ENCODE measurements at regions not wholly inside any gene's neighbourhood (a gene's known extent, or its start where the extent isn't known, plus 50 kb on each side); places are given as distances from the start of the nearest gene placed in this dataset.
"Not testable (repeated sequence)": the region's sequence is repeated elsewhere in the genome, so short reads cannot be mapped to it uniquely, and the experiment has no call there.

DNA sequence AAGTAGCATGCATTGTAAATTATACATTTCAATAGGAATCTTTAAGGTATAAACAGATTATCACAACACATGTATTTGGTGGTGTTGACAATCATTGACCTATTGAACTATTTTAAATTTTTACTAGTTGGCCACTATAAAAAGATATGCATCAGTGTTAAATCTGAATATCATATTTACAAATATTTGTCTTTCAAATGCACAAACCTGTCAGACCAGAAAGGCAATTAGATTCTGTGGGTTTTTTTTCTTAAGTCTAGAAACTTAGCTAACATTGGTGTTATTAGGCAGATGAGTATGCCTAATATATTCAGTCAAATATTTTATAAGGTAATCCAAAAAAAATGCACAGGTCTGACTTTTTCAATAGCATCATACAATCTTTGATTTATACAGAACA, 241.4 kb upstream of the DGKB start:
- DNase-seq = no peak

DNA sequence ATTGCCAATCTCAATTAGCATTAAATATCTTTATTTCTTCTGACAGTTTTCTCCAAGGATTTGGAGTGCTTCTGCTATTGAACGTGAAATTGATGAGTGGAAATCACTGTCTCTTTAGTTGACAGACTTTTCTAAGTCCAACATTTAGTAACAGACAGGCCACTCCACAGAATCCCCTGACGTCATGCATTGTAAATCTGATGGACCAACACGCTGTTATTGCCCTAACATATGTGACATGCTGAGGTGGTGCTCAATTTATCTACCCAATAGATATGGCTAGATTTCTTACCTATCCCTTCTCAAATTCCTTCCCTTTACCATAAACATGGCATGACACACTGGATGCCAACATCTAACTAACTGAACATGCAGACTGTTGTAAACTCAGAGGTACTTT, 240.6 kb upstream of the DGKB start:
- DNase-seq = no peak

DNA sequence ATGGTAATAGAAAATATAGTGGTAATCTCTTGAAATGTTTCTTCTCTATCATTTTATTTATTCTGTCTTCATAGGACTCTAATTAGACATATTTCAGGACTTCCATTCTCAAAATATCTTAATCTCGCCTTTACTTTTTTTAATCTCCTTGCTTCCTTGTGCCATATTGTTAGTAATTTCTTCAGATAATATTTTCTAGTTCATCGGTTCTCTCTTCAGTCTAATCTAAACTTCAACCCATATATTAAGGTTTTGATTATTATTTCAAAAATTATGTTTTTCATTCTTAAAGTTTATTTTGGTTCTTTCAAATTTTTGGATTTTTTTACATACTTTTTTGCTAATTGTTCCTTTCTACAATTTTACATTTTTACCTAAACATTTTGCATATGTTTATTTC, 237.9 kb upstream of the DGKB start:
- DNase-seq = no peak

DNA sequence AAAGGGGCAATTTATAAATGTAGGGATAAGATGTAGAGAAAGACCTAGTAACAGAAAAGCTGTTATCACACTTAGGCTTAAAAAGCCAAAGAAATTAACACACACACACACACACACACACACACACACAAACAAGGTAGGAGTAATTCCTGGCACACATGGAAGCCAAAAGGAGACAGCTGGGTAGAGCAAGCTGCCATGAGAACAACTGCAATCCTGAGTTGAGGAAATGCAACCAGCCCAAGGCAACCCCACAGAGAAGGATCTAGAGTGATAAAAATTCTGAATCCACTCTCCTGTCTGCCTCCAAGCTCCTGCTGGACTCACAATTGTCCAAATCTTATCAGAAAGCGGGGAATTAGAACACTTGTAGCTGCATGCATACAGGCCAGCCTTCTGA, 229.1 kb upstream of the DGKB start:
- DNase-seq = no peak

DNA sequence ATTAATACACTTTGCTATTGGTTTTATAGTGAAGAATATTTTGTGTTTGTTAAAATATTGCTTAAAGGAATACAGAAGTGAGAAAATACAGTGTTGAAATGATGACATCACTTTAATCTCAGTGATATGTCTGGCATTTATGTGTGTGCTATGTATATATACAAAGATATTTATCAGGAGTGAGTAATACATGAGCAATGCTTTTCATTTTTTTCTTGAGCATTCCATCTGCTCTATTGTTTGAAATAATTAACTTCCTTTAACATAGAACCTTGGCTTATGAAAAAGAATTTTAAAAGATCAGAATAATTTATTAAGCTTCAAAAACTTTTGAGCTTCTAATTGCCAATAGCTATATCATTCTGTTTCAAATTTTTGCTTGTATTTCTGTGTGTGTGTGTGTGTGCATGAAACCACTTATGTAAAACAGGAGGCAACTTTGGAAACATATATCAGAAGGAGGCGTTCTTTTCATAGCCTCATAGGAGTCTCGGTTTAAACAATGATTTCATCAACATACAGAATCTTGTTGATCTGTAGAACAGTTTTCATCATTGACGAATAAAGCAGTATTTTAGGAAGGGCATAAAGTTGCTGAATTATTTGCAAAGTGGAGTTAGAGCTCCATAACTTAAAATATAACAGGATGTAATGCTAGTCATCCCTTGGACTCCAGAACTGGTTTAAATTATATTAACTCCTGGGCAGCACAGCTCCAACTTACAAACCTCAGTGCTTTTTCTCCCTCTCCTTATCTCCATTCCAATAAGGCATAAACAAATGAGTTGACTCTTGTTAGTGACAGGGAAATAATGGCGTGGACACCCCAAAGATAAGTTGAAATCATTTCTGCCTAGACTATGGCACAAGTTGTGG, 228.4 kb upstream of the DGKB start:
- no peak for DNase-seq

DNA sequence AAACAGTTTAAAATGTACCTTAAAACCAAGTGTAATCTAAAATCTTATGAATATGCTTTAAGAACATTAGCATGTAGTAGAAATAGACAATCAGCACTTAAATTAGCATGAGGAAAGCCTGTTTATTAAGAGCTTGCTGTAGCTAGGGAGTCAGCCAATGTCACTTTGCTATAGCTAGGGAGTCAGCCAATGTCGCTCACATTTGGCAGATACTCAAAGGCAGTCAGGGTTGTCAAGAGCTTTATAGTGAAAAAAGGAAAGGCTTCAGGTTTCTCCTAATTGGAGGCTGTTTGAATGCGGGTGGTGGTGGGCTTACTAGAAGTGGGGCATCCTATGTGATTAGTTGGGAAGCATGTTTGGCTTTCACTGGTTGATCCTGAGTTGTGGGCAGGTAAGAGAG, 226.2 kb upstream of the DGKB start:
- DNase-seq = no peak

DNA sequence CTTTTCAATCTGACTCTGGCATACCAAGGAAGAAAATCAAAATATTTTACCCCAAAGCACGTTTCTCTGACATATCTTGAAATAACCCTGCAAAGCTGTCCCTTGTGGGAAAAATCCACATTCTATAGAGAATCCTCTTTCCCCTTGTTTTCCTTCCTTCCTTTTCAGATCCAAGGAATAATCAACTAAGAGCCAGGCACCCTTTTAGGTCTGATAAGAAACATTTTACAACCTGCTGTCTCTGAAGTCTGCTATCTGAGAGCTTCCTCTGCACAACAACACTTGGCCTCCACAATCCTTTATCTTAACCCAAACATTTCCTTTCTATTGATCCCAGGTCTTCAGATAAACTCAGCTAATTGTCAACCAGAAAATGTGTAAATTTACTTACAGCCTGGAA, 224.1 kb upstream of the DGKB start:
- not testable (repeated sequence) for DNase-seq

DNA sequence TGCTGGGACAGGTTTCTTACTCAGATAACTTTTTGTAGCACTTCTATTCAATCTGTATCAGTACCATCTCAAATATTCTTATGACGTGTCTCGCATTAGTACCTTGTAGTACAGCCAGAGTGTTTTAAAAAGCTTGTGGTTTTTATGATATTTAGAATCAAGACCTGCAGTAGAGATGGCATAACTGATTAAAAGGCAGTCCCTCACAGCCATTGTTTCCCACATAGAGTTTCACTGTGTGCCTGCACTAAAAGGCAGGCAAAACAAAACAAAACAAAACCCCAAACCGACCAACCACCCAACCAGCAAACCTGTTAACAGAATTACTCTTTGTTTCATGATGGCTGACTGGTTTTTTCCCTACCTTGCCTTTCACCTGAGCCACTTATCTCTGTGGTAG, 221.3 kb upstream of the DGKB start:
- no peak for DNase-seq

DNA sequence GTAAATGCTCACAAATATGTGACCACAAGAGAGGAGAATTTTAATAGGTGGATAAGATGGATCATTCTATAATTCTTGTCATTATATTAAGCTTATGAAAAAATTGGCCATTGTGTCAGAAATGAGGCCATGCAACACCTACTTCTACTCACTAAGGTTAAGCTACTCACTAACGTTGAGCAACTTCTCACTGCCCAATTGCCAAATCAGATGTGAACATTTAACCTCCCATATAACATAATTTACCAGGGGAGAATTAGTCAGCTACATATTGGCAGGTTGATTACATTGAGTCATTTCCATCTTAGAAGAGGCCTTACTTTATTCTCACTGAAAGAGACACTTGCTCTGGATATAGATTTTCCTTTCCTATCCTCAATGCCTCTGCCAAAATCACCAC, 211.2 kb upstream of the DGKB start:
- no peak for DNase-seq

DNA sequence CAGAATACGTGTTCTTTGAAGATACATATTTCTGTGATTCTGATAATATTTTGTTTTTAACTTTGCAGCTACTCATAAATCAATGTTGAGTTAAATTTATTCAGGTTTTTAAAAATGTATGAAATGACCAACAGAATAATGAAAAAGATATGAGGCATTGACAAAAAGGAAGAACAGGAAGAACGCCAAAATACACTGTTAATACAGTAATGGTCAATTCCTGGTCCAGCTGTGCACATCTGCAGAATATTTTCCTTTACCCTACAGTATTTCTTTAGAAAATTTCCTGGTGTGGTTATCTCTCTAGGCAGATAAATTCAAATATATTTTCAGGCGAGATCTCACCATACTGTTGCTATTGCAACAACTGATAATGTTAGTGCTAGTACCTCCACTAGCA, 203.2 kb upstream of the DGKB start:
- no peak for DNase-seq

DNA sequence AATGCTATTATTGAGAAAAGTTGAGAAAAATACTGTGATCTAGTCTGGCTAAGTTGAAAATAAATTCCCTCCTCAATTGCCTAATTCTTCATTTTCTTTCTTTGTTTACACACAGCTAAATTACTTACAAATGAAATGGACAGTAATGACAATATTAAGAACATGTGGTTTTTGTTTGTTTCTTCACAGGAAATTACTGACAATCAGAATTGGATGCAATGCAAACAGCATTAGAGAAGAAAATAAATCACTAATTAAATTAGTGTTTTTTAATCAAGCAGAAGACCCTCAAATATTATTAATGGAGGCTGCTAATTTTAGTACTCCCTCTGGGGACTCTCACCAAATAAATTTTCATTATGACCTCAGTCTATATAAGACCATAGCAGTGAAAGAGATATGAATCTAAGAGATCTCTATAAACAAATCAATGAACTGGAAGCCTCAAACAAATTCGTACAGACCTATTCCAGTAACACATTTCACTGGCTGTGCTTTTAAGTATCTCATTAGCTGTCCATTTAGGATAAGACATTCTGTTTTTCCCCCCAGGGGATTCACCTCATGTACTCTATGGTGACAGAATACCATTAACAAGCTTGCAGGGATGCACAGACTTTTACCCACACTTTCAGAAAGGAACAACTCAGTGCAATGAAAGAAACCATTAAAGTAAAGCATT, 202.0 kb upstream of the DGKB start:
- DNase-seq = no peak

DNA sequence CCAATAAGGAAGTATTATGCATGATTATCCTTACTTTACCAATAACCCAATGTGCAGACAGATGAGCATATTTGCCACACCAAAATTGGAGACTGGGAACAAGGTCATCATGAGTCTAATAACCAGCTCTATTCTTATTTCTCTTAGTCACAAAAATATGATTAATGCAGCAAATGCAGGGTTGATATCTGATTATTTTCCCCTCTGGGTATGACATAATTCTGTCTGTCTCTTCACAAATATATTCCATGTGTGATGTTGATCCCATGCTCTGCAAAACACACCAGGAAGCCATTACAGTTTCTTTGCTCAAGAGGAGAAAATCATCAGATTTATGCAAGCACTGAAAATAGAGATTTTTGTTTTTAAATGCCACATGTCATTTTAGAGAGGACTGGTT, 196.5 kb upstream of the DGKB start:
- DNase-seq = no peak

DNA sequence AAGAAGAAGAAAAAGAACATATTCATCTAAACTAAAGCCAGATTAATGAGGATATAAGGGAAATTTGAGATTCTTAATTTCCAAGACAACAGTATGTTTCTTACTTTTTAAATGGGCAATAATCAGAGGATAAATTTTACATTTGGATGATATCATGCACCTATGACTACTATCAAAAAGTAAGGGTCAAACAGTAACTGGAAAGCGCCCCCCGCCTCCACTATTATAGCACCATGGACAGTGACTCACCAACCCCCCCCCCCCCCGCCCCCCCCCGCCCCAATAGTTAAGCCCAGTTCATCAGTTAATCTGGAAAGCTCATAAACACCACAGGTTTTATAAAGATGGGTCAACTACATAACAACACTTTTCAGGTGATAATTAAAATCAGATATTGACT, 194.3 kb upstream of the DGKB start:
- DNase-seq = no peak

DNA sequence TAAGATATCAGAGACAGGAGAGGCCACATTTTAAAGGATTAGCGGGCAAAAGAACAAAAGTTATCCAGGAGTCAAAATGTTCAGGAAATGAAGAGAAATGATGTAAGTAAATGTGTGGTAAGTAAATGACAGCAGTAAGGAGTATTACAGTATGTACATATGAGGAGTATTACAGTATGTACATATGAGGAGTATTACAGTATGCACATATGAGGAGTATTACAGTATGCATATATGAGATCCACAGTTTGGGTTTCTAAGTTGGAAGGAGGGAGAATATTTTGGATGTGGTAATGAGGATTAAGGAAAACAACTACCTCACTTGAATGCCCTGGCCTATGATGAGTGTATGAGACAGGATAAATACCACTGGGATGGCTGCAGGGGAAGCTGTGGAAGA, 192.4 kb upstream of the DGKB start:
- no peak for DNase-seq

DNA sequence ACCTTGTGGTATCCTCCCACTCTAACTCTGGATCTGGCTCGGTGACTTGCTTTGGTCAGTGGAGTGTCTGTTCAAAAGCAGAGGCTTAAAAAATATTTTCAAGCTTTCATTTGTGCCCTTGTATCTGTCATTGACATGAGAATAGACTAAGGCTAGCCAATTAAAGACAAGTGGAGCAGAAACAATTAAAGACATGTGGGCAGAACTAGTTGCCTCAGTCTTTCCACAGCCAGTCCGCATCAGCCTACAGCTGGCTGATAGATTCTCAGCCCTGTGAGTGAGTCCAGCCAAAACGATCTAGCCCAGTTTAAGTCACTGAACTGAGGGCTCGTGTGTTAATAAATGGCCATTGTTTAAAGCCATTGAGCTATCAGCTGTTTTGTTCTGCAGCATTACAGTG, 185.2 kb upstream of the DGKB start:
- DNase-seq = no peak

DNA sequence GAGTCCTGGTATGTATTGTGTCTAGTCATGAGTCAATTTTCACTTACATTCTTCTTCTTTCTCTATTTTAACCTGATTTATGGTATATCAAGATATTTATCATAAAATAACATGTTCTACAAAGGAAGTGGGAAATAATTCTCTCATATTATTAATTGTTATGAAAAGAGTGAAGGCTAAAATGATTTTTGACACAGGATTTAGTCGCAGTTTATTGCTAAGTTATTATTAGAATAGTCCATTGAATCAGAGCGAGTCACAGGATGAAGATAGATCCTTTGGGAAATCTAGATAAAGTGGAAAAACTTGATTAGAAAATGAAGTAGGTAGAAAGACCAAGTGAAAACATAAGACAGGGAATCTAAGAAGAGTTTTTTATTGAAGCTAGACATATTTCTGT, 184.3 kb upstream of the DGKB start:
- DNase-seq = no peak

DNA sequence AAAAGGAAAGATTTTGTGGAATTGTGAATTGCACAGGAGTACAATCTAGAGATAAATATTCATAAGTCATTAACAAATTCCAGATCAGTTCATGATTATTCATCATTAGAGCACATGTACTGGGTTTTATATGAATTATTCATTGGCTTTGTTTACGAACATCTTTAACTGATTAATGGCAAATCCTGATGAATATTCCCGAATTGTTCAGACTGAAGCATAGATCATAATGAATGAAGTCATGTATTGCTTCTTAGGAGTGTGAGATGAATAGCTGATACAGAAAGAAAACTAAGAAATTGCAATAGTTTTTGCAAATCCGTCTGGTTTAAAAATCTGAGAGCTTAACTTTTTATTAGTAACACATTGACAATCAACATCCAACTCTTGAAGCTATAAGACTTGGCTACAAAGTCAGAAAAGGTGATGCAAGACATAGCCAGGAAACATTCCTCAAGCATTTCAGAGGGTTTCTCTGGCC, 183.6 kb upstream of the DGKB start:
- no peak for DNase-seq

DNA sequence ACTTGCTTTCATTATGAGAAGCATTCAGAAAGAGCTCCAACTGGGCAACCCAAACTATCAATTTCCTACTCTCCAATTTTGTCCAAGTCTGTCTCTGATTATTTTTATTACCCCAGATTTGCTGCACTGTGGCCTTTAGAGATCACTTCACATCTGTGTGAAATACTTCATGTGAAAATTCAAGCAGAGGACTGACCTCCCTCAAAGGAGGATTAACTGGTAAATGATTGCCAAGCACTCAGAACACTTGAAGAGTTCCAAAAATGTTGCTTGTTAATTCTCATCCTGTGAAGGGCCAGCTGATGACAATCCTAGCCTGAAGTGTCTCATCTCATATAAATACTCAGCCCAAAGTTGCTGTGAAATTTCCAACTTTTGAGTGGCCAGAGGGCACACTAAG, 182.8 kb upstream of the DGKB start:
- DNase-seq = no peak

DNA sequence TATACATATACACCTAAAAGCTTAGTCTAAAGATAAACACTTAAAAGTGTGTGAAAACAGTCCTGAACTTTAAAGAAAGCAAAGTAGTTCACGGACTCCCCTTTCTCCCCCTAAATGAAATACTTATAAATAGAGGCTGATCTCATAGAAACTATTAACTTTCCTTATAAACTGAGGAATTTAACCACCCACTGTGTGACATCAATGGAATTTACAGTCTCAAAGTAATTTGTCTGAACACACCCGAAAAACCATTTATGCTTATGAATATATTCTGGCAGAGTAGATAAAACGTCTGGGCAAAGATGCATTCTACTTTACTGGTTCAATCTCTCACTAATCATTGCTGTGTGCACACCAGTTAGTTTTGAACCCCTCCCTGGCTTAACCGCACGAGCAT, 181.8 kb upstream of the DGKB start:
- DNase-seq = no peak

DNA sequence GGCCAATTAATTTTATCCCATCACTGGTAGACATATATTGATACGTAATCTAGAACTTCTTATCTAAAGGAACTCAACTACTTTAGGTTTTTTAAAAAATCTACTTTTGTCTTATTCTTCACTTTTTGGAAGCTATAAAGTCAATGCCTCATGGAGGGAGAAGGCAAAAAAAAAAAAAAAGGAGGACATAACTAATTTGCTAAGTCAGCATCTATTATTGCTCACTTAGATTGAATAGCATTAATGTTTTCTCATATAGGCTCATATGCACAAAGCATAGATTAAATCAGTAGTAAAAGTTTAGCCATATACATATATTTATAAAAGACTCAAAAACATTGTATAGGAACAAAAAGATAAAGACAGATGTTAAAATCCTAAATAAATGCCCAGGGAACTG, 179.3 kb upstream of the DGKB start:
- no peak for DNase-seq

DNA sequence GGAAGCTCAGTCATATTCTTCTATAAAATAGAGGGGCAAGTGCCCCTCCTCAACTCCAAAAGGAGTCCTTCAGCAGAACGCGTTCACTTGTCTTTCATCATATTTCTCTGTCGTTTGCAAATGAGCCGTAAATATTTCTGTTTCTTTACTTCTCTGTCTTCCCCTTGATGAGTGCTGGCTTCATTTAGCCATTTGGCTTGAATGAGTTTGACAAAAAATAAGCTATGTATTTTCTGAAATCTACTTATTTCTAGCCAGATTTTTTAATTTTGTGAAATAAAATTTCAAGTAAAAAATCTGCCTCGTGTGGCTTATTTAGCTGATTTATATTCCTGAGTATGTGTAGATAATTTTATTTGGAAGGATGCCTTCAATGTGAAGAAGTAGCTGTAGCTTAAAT, 170.8 kb upstream of the DGKB start:
- no peak for DNase-seq

DNA sequence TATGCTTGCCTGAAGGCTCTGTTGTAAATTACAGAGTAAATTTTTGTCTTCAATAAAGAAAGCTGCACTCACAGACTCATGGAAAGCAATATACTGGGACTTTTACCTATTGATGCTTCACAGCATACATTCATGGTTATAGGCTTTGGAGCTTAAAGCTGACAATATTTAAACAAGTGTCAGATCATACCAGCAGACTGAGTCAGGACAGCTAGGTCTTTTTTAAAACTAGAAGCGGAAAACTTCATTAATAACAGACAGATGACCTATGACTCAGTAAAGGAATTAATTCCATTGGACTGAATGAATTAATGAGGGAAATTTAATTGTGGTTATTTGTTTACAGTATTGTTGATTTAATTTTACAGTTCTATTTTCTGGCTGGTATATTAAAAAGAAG, 165.8 kb upstream of the DGKB start:
- DNase-seq = no peak

DNA sequence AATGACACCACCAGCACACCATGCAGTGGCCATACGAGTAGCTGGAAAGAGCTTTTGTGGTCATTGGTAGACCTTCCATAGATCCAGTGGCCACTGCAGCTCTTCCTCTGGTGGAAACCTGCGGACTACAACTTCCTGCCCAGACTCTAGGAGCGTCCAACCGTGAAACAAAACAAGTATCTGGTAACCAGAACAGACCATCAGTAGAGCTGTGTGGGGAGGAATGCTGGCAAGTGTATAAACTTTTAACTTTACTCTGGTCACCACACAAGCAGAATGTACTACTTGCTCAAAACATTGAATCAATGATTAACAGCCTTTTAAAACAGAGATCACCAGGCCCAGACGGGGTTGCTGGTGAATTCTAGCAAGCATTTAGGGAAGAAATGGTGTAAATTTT, 154.7 kb upstream of the DGKB start:
- DNase-seq = no peak

DNA sequence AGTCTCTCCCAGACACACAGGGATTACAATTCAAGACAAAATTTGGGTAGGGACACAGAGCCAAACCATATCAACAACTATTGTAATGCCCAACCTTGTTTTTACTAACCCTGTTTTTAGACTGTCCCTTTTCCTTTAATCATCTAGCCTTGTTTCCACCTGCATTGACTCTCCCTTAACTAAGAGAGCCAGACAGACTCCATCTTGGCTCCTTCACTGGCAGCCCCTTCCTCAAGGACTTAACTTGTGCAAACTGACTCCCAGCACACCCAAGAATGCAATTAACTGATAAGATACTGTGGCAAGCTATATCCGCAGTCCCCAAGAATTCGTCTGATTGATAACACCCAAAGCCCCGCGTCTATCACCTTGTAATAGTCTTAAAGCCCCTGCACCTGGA, 151.8 kb upstream of the DGKB start:
- DNase-seq = not testable (repeated sequence)

DNA sequence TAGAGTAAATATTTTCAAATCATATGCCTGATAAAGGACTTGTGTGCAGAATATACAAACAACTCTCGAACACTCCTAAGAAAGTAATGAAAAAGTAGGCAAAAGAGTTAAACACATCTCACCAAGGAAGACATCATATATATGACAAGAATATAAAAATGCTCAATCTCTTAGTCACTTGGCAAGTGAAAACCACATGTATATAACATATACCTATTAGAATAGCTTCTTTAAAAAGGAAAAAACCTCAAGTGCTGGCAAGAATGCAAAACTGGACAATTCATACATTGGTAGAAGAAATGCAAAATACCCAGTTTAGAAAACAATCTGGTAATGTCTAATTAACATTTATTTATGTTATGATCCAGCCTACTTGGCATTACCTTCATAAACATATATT, 146.6 kb upstream of the DGKB start:
- no peak for DNase-seq
